H1 (cell line): ENCODE measurements at regions not wholly inside any gene's neighbourhood (a gene's known extent, or its start where the extent isn't known, plus 50 kb on each side); places are given as distances from the start of the nearest gene placed in this dataset.
A peak's percentile ranks its signal among the peaks of the same experiment; 100 is the strongest.

Experiments used
- CTCF ChIA-PET: fragments of 300-600 bp; sonication (Branson Sonifier 250); formaldehyde crosslinking; loops from one replicate; lab custom pipeline; 2021; ENCODE audit not compliant: partially characterized antibody; lab: Charles Lee
- POLR2A ChIA-PET: fragments of 300-600 bp; sonication (Branson Sonifier 250); formaldehyde crosslinking; loops from one replicate; lab custom pipeline; 2021; ENCODE audit warnings: inconsistent platforms; ENCODE audit not compliant: partially characterized antibody; lab: Charles Lee
- DNase-seq, 2 experiments: peaks; one replicate each; pipeline versions ENCODE4 v3.0.0 to v3.0.0-alpha.2; 2010 to 2022; ENCODE audit warnings: low spot score in 2 of 2, low read depth in 1 of 2, mixed read lengths in 1 of 2
- FAIRE-seq: peaks from 2 replicates; lab custom pipeline; 2011; peaks lifted over from hg19 to GRCh38; lab: Jason Lieb, UNC
- H2AFZ ChIP-seq: 2 replicates; pipeline ENCODE4 v1.8.1; 2012; ENCODE audit warnings: low read length, inconsistent platforms
- H2AK5ac ChIP-seq: 2 replicates; pipeline ENCODE4 v1.6.1; 2013; ENCODE audit warnings: low read depth, low read length
- H2BK120ac ChIP-seq: replicated peaks from 2 replicates; pipeline ENCODE3; 2013; ENCODE audit warnings: low read depth, low read length, inconsistent platforms
- H2BK12ac ChIP-seq: 2 replicates; pipeline ENCODE4 v1.6.1; 2013; ENCODE audit warnings: low read depth, low read length
- H2BK15ac ChIP-seq: 2 replicates; pipeline ENCODE4 v1.6.1; 2013; ENCODE audit warnings: low read length
- H2BK20ac ChIP-seq: 2 replicates; pipeline ENCODE4 v1.6.1; 2013; ENCODE audit warnings: low read length
- H2BK5ac ChIP-seq: 2 replicates; pipeline ENCODE4 v1.6.1; 2013; ENCODE audit warnings: low read depth, low read length
- H3K14ac ChIP-seq: 2 replicates; pipeline ENCODE4 v1.6.1; 2013; ENCODE audit warnings: inconsistent platforms; ENCODE audit not compliant: insufficient read length
- H3K18ac ChIP-seq: 2 replicates; pipeline ENCODE4 v1.6.1; 2013; ENCODE audit warnings: low read length; ENCODE audit errors: extremely low read depth
- H3K23ac ChIP-seq: 2 replicates; pipeline ENCODE4 v1.6.1; 2013; ENCODE audit warnings: inconsistent platforms; ENCODE audit not compliant: insufficient read length
- H3K23me2 ChIP-seq: 2 replicates; pipeline ENCODE4 v1.6.1; 2013; ENCODE audit warnings: low read depth, low read length
- H3K27ac ChIP-seq: 2 replicates; pipeline ENCODE4 v1.6.1; 2011; ENCODE audit warnings: low read depth, low read length, inconsistent platforms
- H3K27me3 ChIP-seq, 4 experiments: replicated peaks in 1 of 4; 1 replicate in 1 of 4; 2 replicates in 3 of 4; pipeline versions ENCODE4 v1.6.1 to v1.8.1; 2011 to 2013; ENCODE audit warnings: low read length in 3 of 4, mild to moderate bottlenecking in 3 of 4, inconsistent platforms in 2 of 4, mixed read lengths in 2 of 4, moderate library complexity in 1 of 4; ENCODE audit not compliant: control insufficient read depth in 3 of 4, insufficient read depth in 3 of 4; ENCODE audit errors: extremely low read depth in 1 of 4
- H3K36me3 ChIP-seq, 4 experiments: 2 replicates each; pipeline versions ENCODE4 v1.6.1 to v1.8.1; 2011 to 2013; ENCODE audit warnings: mild to moderate bottlenecking in 4 of 4, low read length in 3 of 4, moderate library complexity in 2 of 4, control low read depth in 1 of 4, inconsistent platforms in 1 of 4; ENCODE audit not compliant: insufficient read depth in 4 of 4, control insufficient read depth in 2 of 4
- H3K4ac ChIP-seq: replicated peaks from 2 replicates; pipeline ENCODE3; 2013; ENCODE audit warnings: low read length, low read depth, mixed read lengths, inconsistent platforms; ENCODE audit not compliant: insufficient read length
- H3K4me1 ChIP-seq, 4 experiments: replicated peaks in 1 of 4; 1 replicate in 1 of 4; 2 replicates in 3 of 4; pipeline versions ENCODE4 v1.6.1 to v1.8.1; 2011 to 2013; ENCODE audit warnings: low read length in 3 of 4, inconsistent platforms in 2 of 4, mixed read lengths in 1 of 4; ENCODE audit not compliant: insufficient read depth in 4 of 4, control insufficient read depth in 3 of 4
- H3K4me2 ChIP-seq, 2 experiments: 2 replicates each; pipeline versions ENCODE4 v1.6.1 to v1.8.1; 2011 to 2013; ENCODE audit warnings: low read depth in 2 of 2, low read length in 2 of 2, control low read depth in 1 of 2, inconsistent platforms in 1 of 2, mild to moderate bottlenecking in 1 of 2; ENCODE audit not compliant: insufficient read depth in 1 of 2
- H3K4me3 ChIP-seq, 4 experiments: fragments of 200-600, 300-600 bp in 1 of 4; sonication (generic), shearing (Covaris generic), sonication (Bioruptor Twin) in 1 of 4; 2 replicates each; pipeline versions ENCODE4 v1.5.1 to v1.8.1; 2011 to 2016; ENCODE audit warnings: low read length in 4 of 4, low read depth in 3 of 4, control low read depth in 2 of 4, inconsistent platforms in 2 of 4, mild to moderate bottlenecking in 2 of 4, mixed read lengths in 1 of 4, moderate library complexity in 1 of 4; ENCODE audit not compliant: insufficient read depth in 2 of 4; ENCODE audit errors: extremely low read depth in 1 of 4
- H3K56ac ChIP-seq: replicated peaks from 2 replicates; pipeline ENCODE3; 2013; ENCODE audit warnings: low read depth, mild to moderate bottlenecking, mixed read lengths, low read length, inconsistent platforms; ENCODE audit not compliant: insufficient read length
- H3K79me1 ChIP-seq: 2 replicates; pipeline ENCODE4 v1.6.1; 2013; ENCODE audit warnings: low read depth, low read length, control low read depth
- H3K79me2 ChIP-seq, 2 experiments: 2 replicates each; pipeline versions ENCODE4 v1.6.1 to v1.8.1; 2012 to 2013; ENCODE audit warnings: low read length in 2 of 2, mild to moderate bottlenecking in 2 of 2, inconsistent platforms in 1 of 2; ENCODE audit not compliant: insufficient read depth in 2 of 2, control insufficient read depth in 1 of 2
- H3K9ac ChIP-seq, 4 experiments: replicated peaks in 1 of 4; 1 replicate in 1 of 4; 2 replicates in 3 of 4; pipeline versions ENCODE4 v1.6.1 to v1.8.1; 2011 to 2013; ENCODE audit warnings: low read depth in 3 of 4, low read length in 3 of 4, control low read depth in 2 of 4, mild to moderate bottlenecking in 2 of 4, moderate library complexity in 2 of 4, inconsistent platforms in 1 of 4; ENCODE audit errors: extremely low read depth in 1 of 4
- H3K9me3 ChIP-seq, 2 experiments: 2 replicates each; pipeline versions ENCODE4 v1.6.1 to v1.8.1; 2012 to 2013; ENCODE audit warnings: mild to moderate bottlenecking in 2 of 2, moderate library complexity in 2 of 2, control low read depth in 1 of 2, inconsistent platforms in 1 of 2, low read depth in 1 of 2, low read length in 1 of 2, mixed read lengths in 1 of 2; ENCODE audit not compliant: insufficient read depth in 2 of 2
- H4K20me1 ChIP-seq, 2 experiments: replicated peaks in 1 of 2; 2 replicates each; pipeline versions ENCODE3 to v1.8.1; 2011 to 2013; ENCODE audit warnings: inconsistent platforms in 2 of 2, low read length in 2 of 2, mild to moderate bottlenecking in 1 of 2; ENCODE audit not compliant: insufficient read depth in 2 of 2, control insufficient read depth in 1 of 2
- H4K5ac ChIP-seq: 2 replicates; pipeline ENCODE4 v1.6.1; 2013; ENCODE audit warnings: low read length, low read depth, mixed read lengths, inconsistent platforms; ENCODE audit not compliant: insufficient read length
- H4K8ac ChIP-seq: 2 replicates; pipeline ENCODE4 v1.8.0; 2013; ENCODE audit warnings: mild to moderate bottlenecking, moderate library complexity, low read length, inconsistent platforms; ENCODE audit not compliant: insufficient read depth; ENCODE audit errors: extremely low read depth
- H4K91ac ChIP-seq: replicated peaks from 2 replicates; pipeline ENCODE3; 2013; ENCODE audit warnings: low read length, mixed read lengths, inconsistent platforms; ENCODE audit not compliant: insufficient read length
- BACH1 ChIP-seq: IDR thresholded peaks from 2 replicates; pipeline ENCODE4 v1.6.1; 2012; ENCODE audit warnings: low read length, improper control_type of control experiment
- CBX8 ChIP-seq: fragments of 300-800, 300-1000 bp; sonication (generic); IDR thresholded peaks from 2 replicates; pipeline ENCODE4 v1.7.1; 2016; ENCODE audit warnings: low read depth, low read length, borderline replicate concordance
- CHD1 ChIP-seq: IDR thresholded peaks from 2 replicates; pipeline ENCODE4 v1.6.1; 2012; ENCODE audit warnings: low read depth, low read length, improper control_type of control experiment
- CTCF ChIP-seq, 3 experiments: IDR thresholded peaks; 1 replicate in 2 of 3; 2 replicates in 1 of 3; pipeline versions ENCODE4 v1.5.1 to v1.6.1; 2011; ENCODE audit warnings: low read length in 3 of 3, mild to moderate bottlenecking in 3 of 3, inconsistent platforms in 2 of 3, low read depth in 1 of 3, moderate library complexity in 1 of 3; ENCODE audit not compliant: insufficient read depth in 1 of 3; ENCODE audit errors: control extremely low read depth in 1 of 3
- EGR1 ChIP-seq: IDR thresholded peaks from 2 replicates; pipeline ENCODE4 v1.6.1; 2011; ENCODE audit warnings: low read depth, low read length, borderline replicate concordance
- KDM1A ChIP-seq: fragments of 200-600, 300-600 bp; sonication (generic); IDR thresholded peaks from 2 replicates; pipeline ENCODE4 v1.7.1; 2016; ENCODE audit warnings: mild to moderate bottlenecking, low read length, borderline replicate concordance
- SP2 ChIP-seq: IDR thresholded peaks from 2 replicates; pipeline ENCODE4 v1.6.1; 2012; ENCODE audit warnings: mild to moderate bottlenecking, low read length, inconsistent platforms
- SUZ12 ChIP-seq: fragments of 200-600 bp; sonication (generic); IDR thresholded peaks from 2 replicates; pipeline ENCODE4 v1.6.1; 2012; ENCODE audit warnings: mild to moderate bottlenecking, inconsistent platforms, low read length, moderate library complexity, mixed read lengths
- TEAD4 ChIP-seq: IDR thresholded peaks from 2 replicates; pipeline ENCODE4 v1.6.1; 2012; ENCODE audit warnings: low read depth, low read length, inconsistent platforms, mixed read lengths
- WGBS, 2 experiments: shearing (Covaris generic) in 1 of 2; methylation state at CpG; one replicate each; pipeline versions ENCODE4 v1.1.6 to v1.1.7; 2013 to 2015; ENCODE audit warnings: low lambda C conversion rate in 2 of 2, mixed read lengths in 2 of 2, inconsistent platforms in 1 of 2, low coverage in 1 of 2, missing lambda C conversion rate in 1 of 2; ENCODE audit not compliant: insufficient replicate concordance in 2 of 2, insufficient coverage in 1 of 2, insufficient read length in 1 of 2; ENCODE audit errors: extremely low coverage in 1 of 2, missing lambda C conversion rate in 1 of 2; 5-methylcytosine and 5-hydroxymethylcytosine counted together

GRCh38 chr10:57692255-57692980 is 575.3 kb downstream of the IPMK start:
- FAIRE-seq = no peak
- H2AFZ ChIP-seq = no peak overlapping the region
- H4K91ac ChIP-seq = no peak overlapping the region
- no peaks in the 10 kb centered on the region for H3K79me1 ChIP-seq
- no peak overlapping the region for H2BK120ac ChIP-seq
- no peak overlapping the region for H3K4me3 ChIP-seq
- H3K27ac ChIP-seq = no peak overlapping the region
- no peaks in the 10 kb centered on the region for H4K20me1 ChIP-seq
- no peaks in the 10 kb centered on the region for H3K36me3 ChIP-seq
- H3K18ac ChIP-seq = no peak overlapping the region
- H3K4ac ChIP-seq = no peak overlapping the region
- no peak overlapping the region for H2BK5ac ChIP-seq
- no peaks in the 10 kb centered on the region for H3K79me2 ChIP-seq
- no peak overlapping the region for H3K9ac ChIP-seq
- no peaks in the 10 kb centered on the region for H3K4me1 ChIP-seq
- no peak overlapping the region for H3K14ac ChIP-seq
- H2BK12ac ChIP-seq = no peak overlapping the region
- POLR2A ChIA-PET = no interaction called here
- H3K4me2 ChIP-seq = no peak overlapping the region
- H3K27me3 ChIP-seq = no peaks in the 10 kb centered on the region
- TF ChIP-seq TEAD4 = 0 out of 2 replicates have a peak, but pooled peaks have one; percentile 27
- TF ChIP-seq CTCF (IDR thresholded peaks at IDR 0.05; ENCODE audit: control extremely low read depth in 1 of 3, insufficient read depth in 1 of 3, low read depth in 1 of 3, low read length in 3 of 3) = no peak
- TF ChIP-seq EGR1 = no peak
- no peak for TF ChIP-seq BACH1
- TF ChIP-seq KDM1A = no peak
- TF ChIP-seq CHD1 = no peak
- TF ChIP-seq SP2 = no peak
- TF ChIP-seq SUZ12 = no peak
- no peak for TF ChIP-seq CBX8
- TF ChIP-seq, all 59 proteins: peak for 1
- H2BK20ac ChIP-seq = no peak overlapping the region
- no peaks in the 10 kb centered on the region for H3K9me3 ChIP-seq
- no peak overlapping the region for H3K23ac ChIP-seq
- whole genome bisulfite sequencing, 2 experiments = 79% methylated on average over 2 of the region's 2 CpGs; no CpG with 5 or more reads in 1 of the 2 experiments
- H2BK15ac ChIP-seq = no peak overlapping the region
- H2AK5ac ChIP-seq = no peak overlapping the region
- H4K5ac ChIP-seq = no peak overlapping the region
- no peak overlapping the region for H4K8ac ChIP-seq
- CTCF ChIA-PET = interaction anchor here (0.5 to 1.4 kb wide), 2 partner anchors 35 to 355 kb away, joined by 3 read pairs; no protein-coding TSS in a partner anchor
- H3K56ac ChIP-seq = no peak overlapping the region
- no peaks in the 10 kb centered on the region for H3K23me2 ChIP-seq
- no peak for DNase-seq
